Endodermal cell (in vitro differentiated cells): ENCODE measurements at regions not wholly inside any gene's neighbourhood (a gene's known extent, or its start where the extent isn't known, plus 50 kb on each side); places are given as distances from the start of the nearest gene placed in this dataset.

Source experiments
- DNase-seq: peaks from one replicate; pipeline ENCODE4 v3.0.0-alpha.2; 2017
- H3K27ac ChIP-seq: 2 replicates; pipeline ENCODE4 v1.5.1; 2013; ENCODE audit warnings: mild to moderate bottlenecking, low read depth, low read length, moderate library complexity
- H3K27me3 ChIP-seq: 2 replicates; pipeline ENCODE4 v1.6.1; 2013; ENCODE audit warnings: mild to moderate bottlenecking, low read length, moderate library complexity; ENCODE audit not compliant: insufficient read depth, control insufficient read depth, poor library complexity, severe bottlenecking
- H3K36me3 ChIP-seq: 2 replicates; pipeline ENCODE4 v1.7.0; 2013; ENCODE audit warnings: mild to moderate bottlenecking, low read length, moderate library complexity; ENCODE audit not compliant: control insufficient read depth, insufficient read depth
- H3K4me1 ChIP-seq: one replicate; pipeline ENCODE4 v1.7.0; 2013; ENCODE audit warnings: low read length; ENCODE audit not compliant: control insufficient read depth, insufficient read depth
- H3K4me3 ChIP-seq: 2 replicates; pipeline ENCODE4 v1.5.1; 2013; ENCODE audit warnings: mild to moderate bottlenecking, low read length, moderate library complexity
- H3K9ac ChIP-seq: 2 replicates; pipeline ENCODE4 v1.6.1; 2013; ENCODE audit warnings: mild to moderate bottlenecking, low read length, moderate library complexity; ENCODE audit not compliant: poor library complexity, severe bottlenecking; ENCODE audit errors: extremely low read depth
- H3K9me3 ChIP-seq: 2 replicates; pipeline ENCODE4 v1.6.1; 2013; ENCODE audit warnings: mild to moderate bottlenecking, low read length, moderate library complexity; ENCODE audit not compliant: control insufficient read depth
- H3K27ac Mint-ChIP-seq: 2 replicates; pipeline ENCODE4 v1.8.0; 2020; ENCODE audit warnings: mixed read lengths
- H3K27me3 Mint-ChIP-seq: 2 replicates; pipeline ENCODE4 v1.8.0; 2021; ENCODE audit warnings: mild to moderate bottlenecking, mixed read lengths; ENCODE audit not compliant: insufficient read depth
- H3K36me3 Mint-ChIP-seq: 2 replicates; pipeline ENCODE4 v1.8.0; 2020; ENCODE audit warnings: low read depth, mixed read lengths
- H3K4me1 Mint-ChIP-seq: 2 replicates; pipeline ENCODE4 v1.8.0; 2020; ENCODE audit warnings: mixed read lengths
- H3K4me3 Mint-ChIP-seq: 2 replicates; pipeline ENCODE4 v1.8.0; 2020; ENCODE audit warnings: mild to moderate bottlenecking, moderate library complexity, mixed read lengths
- H3K9me3 Mint-ChIP-seq: 2 replicates; pipeline ENCODE4 v1.8.0; 2020; ENCODE audit warnings: mild to moderate bottlenecking, mixed read lengths
- CTCF ChIP-seq: fragments of 200-600 bp; sonication (generic); conservative IDR thresholded peaks from 2 replicates; pipeline ENCODE4 v1.5.0; 2021; ENCODE audit warnings: antibody characterized with exemption, mild to moderate bottlenecking
- WGBS, 2 experiments: methylation state at CpG; one replicate each; pipeline versions ENCODE4 v1.1.5 to v1.1.7; 2013; ENCODE audit warnings: missing lambda C conversion rate in 2 of 2, mixed read lengths in 1 of 2; ENCODE audit not compliant: insufficient coverage in 1 of 2, insufficient read length in 1 of 2; 5-methylcytosine and 5-hydroxymethylcytosine counted together

GRCh38 chr16:55968221-55968620, 93.0 kb upstream of the CES5A start:
- Histone ChIP-seq H3K27ac (no peak overlapping the region), H3K9ac (no peak overlapping the region), H3K4me1 (peaks cover 11% of the 10 kb centered on the region), H3K27me3 (peaks cover 4% of the 10 kb centered on the region), H3K4me3 (no peak overlapping the region), H3K9me3 (no peaks in the 10 kb centered on the region), H3K36me3 (no peaks in the 10 kb centered on the region)
- WGBS, 2 experiments, result 90 to 100% methylated on average over 1 to 5 of the region's 5 CpGs
- DNase-seq, result no peak
- Mint-ChIP-seq H3K27me3 (no peaks in the 10 kb centered on the region), H3K9me3 (no peaks in the 10 kb centered on the region), H3K27ac (no peak overlapping the region), H3K4me1 (peaks cover 21% of the 10 kb centered on the region), H3K4me3 (no peak overlapping the region), H3K36me3 (no peaks in the 10 kb centered on the region)
- no peak for TF ChIP-seq CTCF

- H3K9me3 ChIP-seq, result peaks cover 5% of the 10 kb centered on the region
- H3K4me1 ChIP-seq, result no peaks in the 10 kb centered on the region
- H3K4me3 Mint-ChIP-seq, result no peak overlapping the region
- peaks cover 1% of the 10 kb centered on the region for H3K27me3 Mint-ChIP-seq
- no peak for TF ChIP-seq CTCF
- H3K4me1 Mint-ChIP-seq, result peaks cover 8% of the 10 kb centered on the region
- no peak overlapping the region for H3K27ac ChIP-seq
- no peaks in the 10 kb centered on the region for H3K36me3 Mint-ChIP-seq
- H3K4me3 ChIP-seq, result no peak overlapping the region
- peaks cover 12% of the 10 kb centered on the region for H3K27me3 ChIP-seq
- no peak overlapping the region for H3K9ac ChIP-seq
- no peaks in the 10 kb centered on the region for H3K36me3 ChIP-seq
- WGBS, 2 experiments, result 74 to 81% methylated on average over 4 of the region's 4 CpGs
- H3K27ac Mint-ChIP-seq, result no peak overlapping the region
- H3K9me3 Mint-ChIP-seq, result peaks cover 7% of the 10 kb centered on the region
- DNase-seq, result no peak
These were observed 89.8 kb upstream of the CES5A start for GRCh38 chr16:55964923-55965475.

- WGBS, 2 experiments, result 91 to 100% methylated on average over 4 to 5 of the region's 5 CpGs
- Histone ChIP-seq H3K9ac (no peak overlapping the region), H3K4me1 (no peaks in the 10 kb centered on the region), H3K36me3 (no peaks in the 10 kb centered on the region), H3K27ac (no peak overlapping the region), H3K27me3 (peaks cover 9% of the 10 kb centered on the region), H3K9me3 (peaks cover 12% of the 10 kb centered on the region), H3K4me3 (no peak overlapping the region)
- no peak overlapping the region for H3K27ac Mint-ChIP-seq
- DNase-seq, result no peak
- H3K9me3 Mint-ChIP-seq, result peaks cover 21% of the 10 kb centered on the region
- peaks cover 3% of the 10 kb centered on the region for H3K27me3 Mint-ChIP-seq
- no peaks in the 10 kb centered on the region for H3K4me1 Mint-ChIP-seq
- no peak for TF ChIP-seq CTCF
- H3K36me3 Mint-ChIP-seq, result no peaks in the 10 kb centered on the region
- no peak overlapping the region for H3K4me3 Mint-ChIP-seq
These were observed 80.7 kb upstream of the CES5A start for GRCh38 chr16:55955845-55956244.
